Liver (tissue), 8 donors: ENCODE measurements at regions not wholly inside any gene's neighbourhood (a gene's known extent, or its start where the extent isn't known, plus 50 kb on each side); places are given as distances from the start of the nearest gene placed in this dataset.

Source experiments
- DNase-seq: peaks from one replicate; pipeline ENCODE4 v3.0.0-alpha.2; 2017; ENCODE audit warnings: low spot score
- H3K27ac ChIP-seq, 2 donors: one replicate each; pipeline ENCODE4 v1.7.0; 2013; ENCODE audit warnings: inconsistent platforms in 2 of 2, low read length in 2 of 2, control low read depth in 1 of 2, low read depth in 1 of 2, mild to moderate bottlenecking in 1 of 2
- H3K27me3 ChIP-seq, 4 donors: one replicate each; pipeline versions ENCODE4 v1.6.1 to v1.7.0; 2013; ENCODE audit warnings: low read length in 3 of 4, inconsistent platforms in 1 of 4, mild to moderate bottlenecking in 1 of 4, moderate library complexity in 1 of 4; ENCODE audit not compliant: control insufficient read depth in 4 of 4, insufficient read depth in 4 of 4
- H3K36me3 ChIP-seq, 4 donors: one replicate each; pipeline versions ENCODE4 v1.6.1 to v1.7.0; 2013; ENCODE audit warnings: low read length in 3 of 4, mild to moderate bottlenecking in 3 of 4, low read depth in 1 of 4, moderate library complexity in 1 of 4; ENCODE audit not compliant: control insufficient read depth in 4 of 4, insufficient read depth in 3 of 4
- H3K4me1 ChIP-seq, 4 donors: one replicate each; pipeline versions ENCODE4 v1.6.1 to v1.7.0; 2013; ENCODE audit warnings: low read length in 3 of 4, mild to moderate bottlenecking in 3 of 4, moderate library complexity in 1 of 4; ENCODE audit not compliant: control insufficient read depth in 4 of 4, insufficient read depth in 4 of 4
- H3K4me3 ChIP-seq, 3 donors: one replicate each; pipeline versions ENCODE4 v1.6.1 to v1.7.0; 2013; ENCODE audit warnings: low read length in 3 of 3, control low read depth in 1 of 3, low read depth in 1 of 3, mild to moderate bottlenecking in 1 of 3
- H3K9ac ChIP-seq, 2 donors: one replicate each; pipeline ENCODE4 v1.7.0; 2013; ENCODE audit warnings: low read length in 2 of 2, mild to moderate bottlenecking in 2 of 2, moderate library complexity in 2 of 2, control low read depth in 1 of 2, low read depth in 1 of 2
- H3K9me3 ChIP-seq, 4 donors: one replicate each; pipeline versions ENCODE4 v1.6.1 to v1.7.0; 2013; ENCODE audit warnings: low read length in 3 of 4; ENCODE audit not compliant: control insufficient read depth in 4 of 4
- EGR1 ChIP-seq, 2 donors: IDR thresholded peaks; 2 replicates each; pipeline ENCODE4 v1.6.1; 2016 to 2018; ENCODE audit warnings: antibody characterized with exemption in 2 of 2, low read depth in 2 of 2
- FOXA1 ChIP-seq: IDR thresholded peaks from 2 replicates; pipeline ENCODE4 v1.6.1; 2016; ENCODE audit warnings: antibody characterized with exemption
- FOXA2 ChIP-seq: IDR thresholded peaks from 2 replicates; pipeline ENCODE4 v1.6.1; 2016; ENCODE audit warnings: antibody characterized with exemption
- GABPA ChIP-seq, 2 donors: IDR thresholded peaks in 1 of 2; conservative IDR thresholded peaks in 1 of 2; 2 replicates each; pipeline ENCODE4 v1.6.1; 2016; ENCODE audit warnings: antibody characterized with exemption in 2 of 2, mild to moderate bottlenecking in 1 of 2, moderate library complexity in 1 of 2
- HNF4A ChIP-seq, 2 donors: conservative IDR thresholded peaks; 2 replicates each; pipeline ENCODE4 v1.6.1; 2016; ENCODE audit warnings: antibody characterized with exemption in 2 of 2, mild to moderate bottlenecking in 2 of 2
- HNF4G ChIP-seq: IDR thresholded peaks from 2 replicates; pipeline ENCODE4 v1.6.1; 2016; ENCODE audit warnings: antibody characterized with exemption
- JUND ChIP-seq, 2 donors: IDR thresholded peaks; 2 replicates each; pipeline ENCODE4 v1.6.1; 2016; ENCODE audit warnings: antibody characterized with exemption in 2 of 2
- NR2F2 ChIP-seq: IDR thresholded peaks from 2 replicates; pipeline ENCODE4 v1.6.1; 2016; ENCODE audit warnings: antibody characterized with exemption
- RAD21 ChIP-seq, 2 donors: IDR thresholded peaks; 2 replicates each; pipeline ENCODE4 v1.6.1; 2016; ENCODE audit warnings: antibody characterized with exemption in 2 of 2, mild to moderate bottlenecking in 2 of 2
- RXRA ChIP-seq, 2 donors: IDR thresholded peaks; 2 replicates each; pipeline ENCODE4 v1.6.1; 2017 to 2018; ENCODE audit warnings: antibody characterized with exemption in 2 of 2, mild to moderate bottlenecking in 1 of 2
- SP1 ChIP-seq: IDR thresholded peaks from 2 replicates; pipeline ENCODE4 v1.6.1; 2018; ENCODE audit warnings: antibody characterized with exemption, mild to moderate bottlenecking
- TAF1 ChIP-seq: conservative IDR thresholded peaks from 2 replicates; pipeline ENCODE4 v1.6.1; 2016; ENCODE audit warnings: antibody characterized with exemption, mild to moderate bottlenecking
- YY1 ChIP-seq: IDR thresholded peaks from 2 replicates; pipeline ENCODE4 v1.6.1; 2016; ENCODE audit warnings: antibody characterized with exemption, mild to moderate bottlenecking
- WGBS: extraction: QIAGEN DNeasy Blood & Tissue Kit; methylation state at CpG from one replicate; pipeline ENCODE4 v1.1.7; 2013; 5-methylcytosine and 5-hydroxymethylcytosine counted together
- TF ChIP-seq, protein P1 (sequence below): IDR thresholded peaks from 2 replicates; pipeline ENCODE4 v1.6.1; 2016; ENCODE audit warnings: antibody characterized with exemption
- TF ChIP-seq, protein P2 (sequence below): IDR thresholded peaks from 2 replicates; pipeline ENCODE4 v1.6.1; 2016; ENCODE audit warnings: antibody characterized with exemption, mild to moderate bottlenecking
- TF ChIP-seq, protein P3 (sequence below): IDR thresholded peaks from 2 replicates; pipeline ENCODE4 v1.6.1; 2016; ENCODE audit warnings: antibody characterized with exemption
- TF ChIP-seq, protein P4 (sequence below): fragments of 150-350 bp; IDR thresholded peaks from 2 replicates; pipeline ENCODE4 v1.5.1; 2017; ENCODE audit warnings: improper control_type of control experiment, low read depth, low read length; ENCODE audit not compliant: missing input control
- TF ChIP-seq, protein P5 (sequence below): IDR thresholded peaks from 2 replicates; pipeline ENCODE4 v1.6.1; 2016; ENCODE audit warnings: antibody characterized with exemption
- donor health status: healthy.
- donor health status: healthy.
- donor health status: healthy.
- donor health status: healthy.
- donor health status: healthy.

DNA sequence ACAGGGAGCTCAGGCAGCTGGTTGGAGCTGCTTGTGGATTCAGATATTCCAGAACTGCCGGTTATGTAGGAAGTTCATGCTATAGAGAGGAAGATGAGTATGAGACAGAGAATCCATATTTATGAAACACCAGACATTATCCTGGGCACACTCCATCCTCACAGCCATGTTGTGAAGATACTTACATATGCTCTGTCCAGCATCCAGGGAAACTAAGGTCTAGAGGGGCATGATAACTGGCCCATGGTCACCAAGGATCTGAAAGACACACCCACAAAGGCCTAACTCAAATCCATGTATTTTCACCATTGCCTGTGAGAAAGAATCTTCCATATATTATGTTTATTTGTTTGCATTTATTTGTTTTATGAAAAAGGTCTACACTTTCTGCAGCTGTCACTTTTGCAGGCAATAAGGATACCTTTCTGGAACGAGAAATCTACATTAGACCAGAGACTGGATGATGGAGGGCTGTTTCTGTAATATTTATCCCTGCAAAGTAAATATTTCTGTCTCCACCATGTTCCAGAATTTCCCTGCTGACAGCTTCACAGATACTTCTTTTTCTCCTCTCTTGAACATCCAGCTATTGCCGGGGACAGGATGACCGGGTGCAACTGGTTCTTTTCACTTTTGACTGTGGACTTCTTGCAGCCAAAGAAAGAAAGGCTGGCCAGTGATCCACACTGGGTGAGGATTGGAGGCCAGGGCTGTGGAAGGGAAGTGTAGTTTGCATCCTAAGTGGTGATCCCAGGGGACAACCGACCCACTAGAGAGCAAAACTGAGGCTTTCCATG, 145.9 kb upstream of the NAV2 start:
- Histone ChIP-seq H3K27ac (no peak overlapping the region), H3K36me3 (no peaks in the 10 kb centered on the region), H3K4me1 (peaks cover 0 to 4% (median 2%) of the 10 kb centered on the region in 4 donors), H3K27me3 (no peaks in the 10 kb centered on the region), H3K9me3 (no peaks in the 10 kb centered on the region), H3K4me3 (no peak overlapping the region), H3K9ac (no peak overlapping the region)
- no peak for DNase-seq
- 86% methylated on average over 5 of the region's 5 CpGs for WGBS
- no peak for TF ChIP-seq FOXA1
- no peak for TF ChIP-seq JUND (IDR thresholded peaks at IDR 0.05)
- TF ChIP-seq NR2F2 = no peak
- TF ChIP-seq HNF4G = no peak
- TF ChIP-seq RAD21 (IDR thresholded peaks at IDR 0.05) = no peak
- no peak for TF ChIP-seq FOXA2
- TF ChIP-seq RXRA (IDR thresholded peaks at IDR 0.05) = no peak
- TF ChIP-seq, protein P1, sequence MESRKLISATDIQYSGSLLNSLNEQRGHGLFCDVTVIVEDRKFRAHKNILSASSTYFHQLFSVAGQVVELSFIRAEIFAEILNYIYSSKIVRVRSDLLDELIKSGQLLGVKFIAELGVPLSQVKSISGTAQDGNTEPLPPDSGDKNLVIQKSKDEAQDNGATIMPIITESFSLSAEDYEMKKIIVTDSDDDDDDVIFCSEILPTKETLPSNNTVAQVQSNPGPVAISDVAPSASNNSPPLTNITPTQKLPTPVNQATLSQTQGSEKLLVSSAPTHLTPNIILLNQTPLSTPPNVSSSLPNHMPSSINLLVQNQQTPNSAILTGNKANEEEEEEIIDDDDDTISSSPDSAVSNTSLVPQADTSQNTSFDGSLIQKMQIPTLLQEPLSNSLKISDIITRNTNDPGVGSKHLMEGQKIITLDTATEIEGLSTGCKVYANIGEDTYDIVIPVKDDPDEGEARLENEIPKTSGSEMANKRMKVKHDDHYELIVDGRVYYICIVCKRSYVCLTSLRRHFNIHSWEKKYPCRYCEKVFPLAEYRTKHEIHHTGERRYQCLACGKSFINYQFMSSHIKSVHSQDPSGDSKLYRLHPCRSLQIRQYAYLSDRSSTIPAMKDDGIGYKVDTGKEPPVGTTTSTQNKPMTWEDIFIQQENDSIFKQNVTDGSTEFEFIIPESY = no peak
- TF ChIP-seq, protein P2, sequence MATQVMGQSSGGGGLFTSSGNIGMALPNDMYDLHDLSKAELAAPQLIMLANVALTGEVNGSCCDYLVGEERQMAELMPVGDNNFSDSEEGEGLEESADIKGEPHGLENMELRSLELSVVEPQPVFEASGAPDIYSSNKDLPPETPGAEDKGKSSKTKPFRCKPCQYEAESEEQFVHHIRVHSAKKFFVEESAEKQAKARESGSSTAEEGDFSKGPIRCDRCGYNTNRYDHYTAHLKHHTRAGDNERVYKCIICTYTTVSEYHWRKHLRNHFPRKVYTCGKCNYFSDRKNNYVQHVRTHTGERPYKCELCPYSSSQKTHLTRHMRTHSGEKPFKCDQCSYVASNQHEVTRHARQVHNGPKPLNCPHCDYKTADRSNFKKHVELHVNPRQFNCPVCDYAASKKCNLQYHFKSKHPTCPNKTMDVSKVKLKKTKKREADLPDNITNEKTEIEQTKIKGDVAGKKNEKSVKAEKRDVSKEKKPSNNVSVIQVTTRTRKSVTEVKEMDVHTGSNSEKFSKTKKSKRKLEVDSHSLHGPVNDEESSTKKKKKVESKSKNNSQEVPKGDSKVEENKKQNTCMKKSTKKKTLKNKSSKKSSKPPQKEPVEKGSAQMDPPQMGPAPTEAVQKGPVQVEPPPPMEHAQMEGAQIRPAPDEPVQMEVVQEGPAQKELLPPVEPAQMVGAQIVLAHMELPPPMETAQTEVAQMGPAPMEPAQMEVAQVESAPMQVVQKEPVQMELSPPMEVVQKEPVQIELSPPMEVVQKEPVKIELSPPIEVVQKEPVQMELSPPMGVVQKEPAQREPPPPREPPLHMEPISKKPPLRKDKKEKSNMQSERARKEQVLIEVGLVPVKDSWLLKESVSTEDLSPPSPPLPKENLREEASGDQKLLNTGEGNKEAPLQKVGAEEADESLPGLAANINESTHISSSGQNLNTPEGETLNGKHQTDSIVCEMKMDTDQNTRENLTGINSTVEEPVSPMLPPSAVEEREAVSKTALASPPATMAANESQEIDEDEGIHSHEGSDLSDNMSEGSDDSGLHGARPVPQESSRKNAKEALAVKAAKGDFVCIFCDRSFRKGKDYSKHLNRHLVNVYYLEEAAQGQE = no peak
- TF ChIP-seq SP1 = no peak
- no peak for TF ChIP-seq TAF1
- TF ChIP-seq, protein P3, sequence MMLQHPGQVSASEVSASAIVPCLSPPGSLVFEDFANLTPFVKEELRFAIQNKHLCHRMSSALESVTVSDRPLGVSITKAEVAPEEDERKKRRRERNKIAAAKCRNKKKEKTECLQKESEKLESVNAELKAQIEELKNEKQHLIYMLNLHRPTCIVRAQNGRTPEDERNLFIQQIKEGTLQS = no peak
- TF ChIP-seq YY1 = no peak
- no peak for TF ChIP-seq HNF4A (conservative IDR thresholded peaks at IDR 0.05)
- no peak for TF ChIP-seq GABPA (IDR thresholded peaks at IDR 0.05 in 1 of 2, conservative IDR thresholded peaks at IDR 0.05 in 1 of 2)
- TF ChIP-seq EGR1 (IDR thresholded peaks at IDR 0.05; ENCODE audit: low read depth in 2 of 2) = no peak
- TF ChIP-seq, protein P4, sequence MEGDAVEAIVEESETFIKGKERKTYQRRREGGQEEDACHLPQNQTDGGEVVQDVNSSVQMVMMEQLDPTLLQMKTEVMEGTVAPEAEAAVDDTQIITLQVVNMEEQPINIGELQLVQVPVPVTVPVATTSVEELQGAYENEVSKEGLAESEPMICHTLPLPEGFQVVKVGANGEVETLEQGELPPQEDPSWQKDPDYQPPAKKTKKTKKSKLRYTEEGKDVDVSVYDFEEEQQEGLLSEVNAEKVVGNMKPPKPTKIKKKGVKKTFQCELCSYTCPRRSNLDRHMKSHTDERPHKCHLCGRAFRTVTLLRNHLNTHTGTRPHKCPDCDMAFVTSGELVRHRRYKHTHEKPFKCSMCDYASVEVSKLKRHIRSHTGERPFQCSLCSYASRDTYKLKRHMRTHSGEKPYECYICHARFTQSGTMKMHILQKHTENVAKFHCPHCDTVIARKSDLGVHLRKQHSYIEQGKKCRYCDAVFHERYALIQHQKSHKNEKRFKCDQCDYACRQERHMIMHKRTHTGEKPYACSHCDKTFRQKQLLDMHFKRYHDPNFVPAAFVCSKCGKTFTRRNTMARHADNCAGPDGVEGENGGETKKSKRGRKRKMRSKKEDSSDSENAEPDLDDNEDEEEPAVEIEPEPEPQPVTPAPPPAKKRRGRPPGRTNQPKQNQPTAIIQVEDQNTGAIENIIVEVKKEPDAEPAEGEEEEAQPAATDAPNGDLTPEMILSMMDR = no peak
- TF ChIP-seq, protein P5, sequence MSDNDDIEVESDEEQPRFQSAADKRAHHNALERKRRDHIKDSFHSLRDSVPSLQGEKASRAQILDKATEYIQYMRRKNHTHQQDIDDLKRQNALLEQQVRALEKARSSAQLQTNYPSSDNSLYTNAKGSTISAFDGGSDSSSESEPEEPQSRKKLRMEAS = no peak
